AG09309 (cell line): ENCODE measurements at regions not wholly inside any gene's neighbourhood (a gene's known extent, or its start where the extent isn't known, plus 50 kb on each side); places are given as distances from the start of the nearest gene placed in this dataset.

Experiments
- DNase-seq: peaks from one replicate; pipeline ENCODE4 v3.0.0-alpha.2; 2010; ENCODE audit warnings: low read depth
- H3K4me3 ChIP-seq: 2 replicates; pipeline ENCODE4 v1.5.1; 2011; ENCODE audit warnings: mild to moderate bottlenecking, low read depth, low read length, moderate library complexity; ENCODE audit not compliant: control insufficient read depth
- CTCF ChIP-seq: IDR thresholded peaks from 2 replicates; pipeline ENCODE4 v1.5.1; 2011; ENCODE audit warnings: mild to moderate bottlenecking, low read depth, low read length, inconsistent platforms; ENCODE audit not compliant: insufficient read depth, control insufficient read depth; ENCODE audit errors: missing control alignments

GRCh38 chr10:28839600-28840007, 162.3 kb downstream of the BAMBI start:
- TF ChIP-seq CTCF: no peak
- no peak overlapping the region for H3K4me3 ChIP-seq
- DNase-seq: no peak

GRCh38 chr10:28840202-28840601, 162.9 kb downstream of the BAMBI start:
- no peak overlapping the region for H3K4me3 ChIP-seq
- no peak for TF ChIP-seq CTCF
- no peak for DNase-seq

- no peak overlapping the region for H3K4me3 ChIP-seq
- DNase-seq: no peak
- no peak for TF ChIP-seq CTCF
Measured at GRCh38 chr10:28840971-28841370, 163.7 kb downstream of the BAMBI start.

GRCh38 chr10:28841625-28842024, 164.3 kb downstream of the BAMBI start:
- no peak overlapping the region for H3K4me3 ChIP-seq
- peak; percentile 42 for DNase-seq
- no peak for TF ChIP-seq CTCF

- peak; percentile 52 for DNase-seq
- no peak overlapping the region for H3K4me3 ChIP-seq
Measured at GRCh38 chr10:28842321-28842720, 165.0 kb downstream of the BAMBI start.

GRCh38 chr10:28845009-28845682, 167.8 kb downstream of the BAMBI start:
- TF ChIP-seq CTCF: no peak
- DNase-seq: no peak
- no peak overlapping the region for H3K4me3 ChIP-seq

More at GRCh38 chr10:28842321-28842720, 165.0 kb downstream of the BAMBI start:
- TF ChIP-seq CTCF: no peak
